HK-2 (cell line): ENCODE measurements at regions not wholly inside any gene's neighbourhood (a gene's known extent, or its start where the extent isn't known, plus 50 kb on each side); places are given as distances from the start of the nearest gene placed in this dataset.

Experiments
- DNase-seq: peaks from one replicate; pipeline ENCODE4 v3.0.0-alpha.2; 2018; ENCODE audit not compliant: unreplicated experiment

DNA sequence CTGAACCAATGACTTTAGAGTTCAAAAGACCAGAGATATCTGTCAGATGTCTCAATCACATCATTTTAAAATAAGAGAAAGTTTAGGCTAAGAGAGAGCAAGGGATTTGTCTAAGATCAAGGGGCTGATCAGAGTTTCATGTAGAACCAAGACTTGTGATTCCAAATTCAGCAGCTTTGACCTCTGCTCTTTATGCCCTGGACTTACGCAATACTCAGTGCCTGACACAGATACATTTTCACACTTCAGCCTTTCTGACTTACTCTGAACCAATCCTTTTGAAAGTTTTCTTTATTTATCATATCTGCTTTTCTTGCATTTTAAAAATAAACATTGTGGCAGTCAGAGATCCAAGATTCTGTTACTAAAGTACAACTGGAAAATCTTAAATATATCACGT, 428.0 kb downstream of the PLPP3 start:
- DNase-seq = no peak

DNA sequence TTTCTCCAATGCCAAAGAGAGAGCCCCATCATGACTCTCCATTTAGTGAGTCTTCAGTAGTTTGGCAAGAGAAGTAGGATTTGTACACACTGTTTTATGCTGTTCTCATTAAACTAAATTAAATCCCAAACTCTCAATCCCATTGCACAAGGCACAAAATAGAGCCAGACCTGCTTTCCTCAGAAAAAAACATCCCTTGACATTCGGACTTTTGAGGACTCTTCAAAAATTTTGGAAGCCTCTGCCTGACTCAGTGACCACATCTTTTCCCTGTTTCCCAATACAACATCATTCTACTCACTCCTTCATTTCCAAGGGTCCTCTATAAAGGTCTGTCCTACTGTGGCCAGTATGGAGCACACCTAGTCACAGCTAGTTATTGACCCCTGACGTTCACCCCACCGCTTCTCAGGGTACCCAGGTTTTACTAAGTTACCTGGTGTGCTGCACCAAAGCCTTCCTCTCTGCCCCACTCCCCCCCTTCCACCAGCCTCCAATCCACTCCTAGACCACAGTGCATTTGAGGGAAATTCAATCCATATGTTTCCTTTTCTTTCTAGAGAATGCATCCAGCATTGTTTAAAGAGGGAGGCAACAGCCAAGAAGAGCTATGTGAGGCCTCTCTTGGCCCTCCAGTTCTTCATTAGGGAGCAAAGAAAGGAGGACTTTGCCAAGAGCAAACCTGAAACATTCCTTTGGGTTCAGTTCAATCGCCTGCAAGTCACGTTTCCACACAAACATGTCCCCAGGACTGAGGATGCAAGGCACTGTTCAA, 428.7 kb downstream of the PLPP3 start:
- DNase-seq = no peak

DNA sequence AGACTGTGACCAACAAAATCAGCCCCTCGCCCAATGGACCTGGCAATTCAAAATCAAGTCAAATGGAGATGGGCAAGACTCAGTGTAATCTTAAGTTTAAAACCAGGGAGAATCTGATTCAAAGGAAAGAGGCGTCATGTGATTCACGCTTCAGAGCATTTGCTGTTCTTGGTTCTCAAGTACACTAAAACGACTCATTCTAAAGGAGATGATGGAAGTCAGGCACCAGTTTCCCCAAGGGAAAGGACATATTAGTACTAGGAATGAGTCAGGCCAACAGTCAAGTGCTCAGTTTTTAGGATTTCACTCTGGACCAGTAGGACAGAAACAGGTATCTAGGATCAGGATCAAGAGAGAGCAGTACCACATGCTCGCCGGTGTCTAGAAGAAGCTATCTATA, 429.6 kb downstream of the PLPP3 start:
- DNase-seq = no peak

DNA sequence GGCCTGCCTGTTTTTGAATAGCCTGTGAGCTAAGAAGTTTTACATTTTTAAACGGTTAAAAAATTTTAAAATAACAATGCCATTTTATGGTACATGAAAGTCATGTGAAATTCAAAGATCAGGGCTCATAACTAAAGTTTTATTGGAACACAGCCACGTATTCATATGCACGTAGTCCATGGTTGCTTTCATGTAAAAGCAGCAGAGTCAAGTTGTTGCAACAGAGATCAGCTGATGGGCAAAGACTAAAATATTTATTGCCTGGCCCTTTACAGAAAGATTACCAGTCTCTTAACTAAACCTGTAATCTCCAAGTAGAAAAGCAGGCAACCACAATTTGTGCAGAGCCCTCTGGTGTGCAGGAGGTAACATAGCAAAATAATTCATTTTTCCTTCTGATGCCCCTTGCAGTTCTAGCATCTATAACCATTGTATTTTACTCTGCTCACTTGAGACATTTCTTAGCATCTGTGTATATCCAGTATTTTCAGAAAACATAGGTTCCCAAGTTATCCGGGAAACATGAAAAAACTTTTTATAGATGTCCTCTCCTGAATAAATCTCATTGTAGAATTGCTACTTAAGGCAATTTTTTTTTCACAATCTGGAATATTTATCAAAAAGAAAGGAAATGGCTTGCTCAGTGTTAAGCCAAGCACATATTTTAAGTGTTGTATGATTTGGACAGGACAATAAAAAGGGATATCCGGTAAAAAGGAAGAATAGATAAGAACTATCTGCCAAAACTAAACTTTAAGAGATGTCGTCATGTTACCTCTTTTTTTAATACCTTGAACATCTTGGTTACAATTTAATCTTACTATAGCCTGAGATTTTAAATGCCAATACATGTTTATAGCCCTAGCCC, 430.8 kb downstream of the PLPP3 start:
- no peak for DNase-seq

DNA sequence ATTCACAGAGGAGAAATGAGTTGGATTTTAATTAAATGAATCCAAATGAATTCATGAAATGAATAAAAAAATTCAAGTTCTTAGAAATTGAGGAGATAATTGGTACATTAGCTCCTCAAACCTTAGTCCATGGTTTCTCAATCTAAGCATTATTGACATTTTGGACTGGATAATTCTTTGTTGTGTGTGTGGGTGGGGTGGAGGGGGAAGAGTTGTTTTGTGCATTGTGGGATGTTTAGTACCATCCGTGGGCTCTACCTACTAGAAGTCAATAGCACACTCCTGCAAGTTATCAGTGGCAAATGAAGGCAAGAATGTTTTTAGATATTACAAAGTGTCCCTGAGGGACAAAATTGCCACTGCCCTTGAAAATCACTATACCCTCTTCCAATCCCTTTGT, 431.9 kb downstream of the PLPP3 start:
- DNase-seq = no peak

DNA sequence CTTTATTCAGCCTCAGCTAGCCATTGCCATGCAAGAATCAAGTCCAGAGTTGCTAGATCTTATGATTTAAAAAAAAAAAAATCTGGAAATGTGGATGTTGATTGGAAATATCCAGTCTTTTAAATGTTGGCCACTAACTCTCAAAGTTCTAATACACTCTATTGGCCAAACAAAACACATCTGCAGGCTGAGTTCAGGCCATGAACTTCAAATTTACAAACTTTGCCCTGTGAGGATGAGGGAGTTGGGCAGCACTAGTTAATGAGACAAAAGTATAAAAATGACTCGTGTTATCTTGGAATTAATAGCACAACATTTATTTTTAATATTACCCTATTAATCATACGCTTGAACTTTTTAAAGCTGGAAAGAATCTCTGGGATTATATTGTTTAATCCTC, 432.3 kb downstream of the PLPP3 start:
- no peak for DNase-seq

DNA sequence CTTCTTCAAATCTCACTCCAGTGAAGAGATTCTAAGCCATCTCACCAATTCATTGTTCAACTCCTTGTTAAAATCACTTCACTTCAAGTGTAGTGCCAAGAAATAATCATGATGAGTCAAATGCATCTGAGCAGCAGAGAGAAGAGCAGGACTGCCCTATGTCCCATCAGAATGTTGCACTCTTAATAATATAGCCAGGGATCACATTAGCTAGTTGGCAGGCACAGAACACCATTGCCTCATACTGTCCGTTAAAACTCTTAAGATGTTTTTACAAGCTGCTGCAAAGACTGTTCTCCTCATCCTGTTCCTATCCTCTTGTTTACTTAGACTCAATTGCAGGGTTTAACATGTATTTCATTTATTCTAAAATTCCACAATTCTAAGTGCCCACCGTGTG, 432.9 kb downstream of the PLPP3 start:
- no peak for DNase-seq

DNA sequence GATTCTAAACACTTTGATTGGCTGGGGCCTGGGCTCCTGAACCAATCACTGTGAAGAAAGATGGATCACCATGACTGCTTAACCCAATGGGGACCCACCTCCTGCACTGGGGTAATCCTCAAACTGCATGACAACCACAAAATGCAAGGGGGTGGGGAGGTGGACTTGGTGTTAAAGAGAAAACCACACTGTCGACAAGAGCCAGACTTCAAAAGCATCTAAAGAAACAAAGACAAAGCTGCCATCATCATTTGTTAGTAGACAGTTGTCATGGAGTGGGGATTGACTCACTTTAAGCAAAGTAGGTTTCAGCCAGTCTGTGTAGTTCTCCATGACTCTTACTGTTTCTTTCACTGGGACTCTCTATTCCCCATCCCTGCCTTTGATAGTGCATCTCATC, 433.8 kb downstream of the PLPP3 start:
- no peak for DNase-seq

DNA sequence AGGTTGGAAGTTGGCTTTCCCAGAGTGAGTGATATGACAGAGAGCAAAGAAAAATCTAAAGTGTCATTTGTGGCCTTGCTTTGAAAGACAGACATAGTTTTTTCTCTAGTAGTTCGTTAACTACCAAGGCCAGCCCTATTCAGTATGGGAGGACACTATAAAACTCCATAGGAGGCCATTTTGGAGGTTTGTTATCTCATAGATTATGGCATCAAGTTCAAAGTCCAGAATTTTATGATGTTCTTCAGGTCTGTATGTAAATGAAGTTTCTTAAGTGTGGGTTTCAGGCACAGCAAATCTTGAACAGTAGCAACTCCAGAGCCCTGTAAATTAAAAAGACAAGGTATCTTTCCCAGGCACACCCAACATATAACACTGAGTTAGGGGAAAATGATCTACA, 437.1 kb downstream of the PLPP3 start:
- DNase-seq = no peak

DNA sequence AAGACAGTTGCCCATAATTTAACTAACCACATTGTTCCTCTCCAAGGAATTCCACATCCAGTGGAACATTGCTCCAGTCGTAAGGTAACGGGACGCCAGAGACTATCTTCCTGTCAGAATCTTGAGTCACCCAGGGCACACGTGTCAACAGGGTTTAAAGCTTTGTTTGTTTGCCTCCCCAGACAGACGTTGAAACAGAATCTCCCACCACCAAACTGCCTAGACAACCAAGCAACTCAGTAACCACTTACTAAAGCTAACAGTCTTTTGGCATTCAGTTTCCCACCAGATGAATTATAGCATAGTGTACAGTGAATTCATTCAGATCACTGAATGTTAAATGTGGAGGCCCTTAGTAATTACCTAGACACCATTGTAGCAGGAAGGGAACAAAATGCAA, 439.5 kb downstream of the PLPP3 start:
- DNase-seq = no peak

DNA sequence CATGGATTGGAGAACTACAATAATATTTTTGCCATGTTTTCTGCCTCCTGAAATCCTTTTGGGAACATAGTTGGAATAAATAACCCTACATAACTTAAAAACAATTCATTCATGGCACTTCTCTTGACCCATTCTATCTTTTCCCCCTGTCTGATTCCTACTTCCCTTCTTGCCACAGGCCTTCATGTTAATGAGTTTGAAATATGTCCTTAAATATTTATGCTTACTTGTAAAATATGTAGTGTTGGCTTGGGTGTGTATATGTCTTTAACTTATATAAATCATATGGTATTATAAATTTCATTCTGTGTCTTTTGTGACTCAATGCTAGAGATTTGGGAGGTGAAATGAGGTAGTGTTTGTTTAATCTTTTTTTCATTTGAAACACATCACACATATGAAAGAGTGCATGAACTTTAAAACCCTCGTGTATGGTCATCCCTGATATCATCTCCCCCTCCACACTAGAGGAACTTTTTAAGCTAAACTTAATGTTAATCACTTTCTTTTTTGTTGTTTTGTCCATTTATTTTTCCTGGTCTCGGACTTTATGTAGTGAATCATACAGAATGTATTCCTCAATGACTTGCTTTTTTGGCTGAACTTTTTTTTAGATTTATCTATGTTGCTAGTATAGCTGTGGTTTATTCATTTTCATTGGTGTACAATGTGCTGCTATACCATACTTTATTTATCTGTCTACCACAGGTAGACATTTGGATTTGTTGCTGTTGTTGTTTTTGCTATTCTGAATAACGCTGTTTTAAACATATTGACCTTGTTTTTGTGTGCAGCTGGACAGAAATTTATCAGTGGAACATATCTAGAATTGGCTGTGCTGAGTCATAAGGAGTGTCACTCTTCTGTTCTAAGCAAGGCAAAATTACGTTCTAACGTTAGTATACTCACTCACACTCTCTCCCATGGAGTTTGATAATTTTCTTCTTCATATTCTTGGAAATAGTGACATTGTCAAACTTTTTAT, 441.6 kb downstream of the PLPP3 start:
- no peak for DNase-seq

DNA sequence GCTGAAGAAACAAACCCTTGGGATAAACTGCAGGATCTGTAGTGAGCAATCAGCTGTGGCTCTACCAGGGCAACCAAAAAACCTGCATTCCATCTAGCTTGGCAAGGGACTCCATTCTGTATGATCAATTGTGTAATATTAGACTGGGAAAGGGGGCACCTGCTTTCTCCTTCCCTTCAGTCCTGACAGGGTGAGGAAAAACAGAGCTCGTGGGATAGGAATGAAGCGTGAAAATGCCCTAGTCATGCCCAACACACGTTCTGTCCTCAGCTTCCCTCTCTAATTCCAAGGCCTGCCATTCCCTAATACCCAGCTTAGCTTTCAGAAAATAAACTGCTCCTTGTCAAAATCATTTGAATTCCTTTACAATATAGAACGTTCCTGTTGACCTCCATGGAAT, 442.3 kb downstream of the PLPP3 start:
- DNase-seq = no peak

DNA sequence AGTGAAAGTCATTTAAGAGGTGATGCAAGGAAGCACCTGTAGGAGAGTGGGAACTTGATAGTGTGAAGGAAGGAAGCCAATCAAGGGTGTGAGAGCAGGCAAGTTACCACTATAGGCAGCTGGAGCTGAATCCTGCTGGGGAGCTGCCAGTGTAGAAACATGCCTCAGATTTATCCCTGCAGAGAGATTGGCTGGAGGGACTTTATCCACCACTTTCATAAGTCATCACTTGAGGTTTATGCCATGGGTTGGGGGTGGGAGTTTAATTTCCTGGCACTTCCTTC, 443.6 kb downstream of the PLPP3 start:
- DNase-seq = no peak

DNA sequence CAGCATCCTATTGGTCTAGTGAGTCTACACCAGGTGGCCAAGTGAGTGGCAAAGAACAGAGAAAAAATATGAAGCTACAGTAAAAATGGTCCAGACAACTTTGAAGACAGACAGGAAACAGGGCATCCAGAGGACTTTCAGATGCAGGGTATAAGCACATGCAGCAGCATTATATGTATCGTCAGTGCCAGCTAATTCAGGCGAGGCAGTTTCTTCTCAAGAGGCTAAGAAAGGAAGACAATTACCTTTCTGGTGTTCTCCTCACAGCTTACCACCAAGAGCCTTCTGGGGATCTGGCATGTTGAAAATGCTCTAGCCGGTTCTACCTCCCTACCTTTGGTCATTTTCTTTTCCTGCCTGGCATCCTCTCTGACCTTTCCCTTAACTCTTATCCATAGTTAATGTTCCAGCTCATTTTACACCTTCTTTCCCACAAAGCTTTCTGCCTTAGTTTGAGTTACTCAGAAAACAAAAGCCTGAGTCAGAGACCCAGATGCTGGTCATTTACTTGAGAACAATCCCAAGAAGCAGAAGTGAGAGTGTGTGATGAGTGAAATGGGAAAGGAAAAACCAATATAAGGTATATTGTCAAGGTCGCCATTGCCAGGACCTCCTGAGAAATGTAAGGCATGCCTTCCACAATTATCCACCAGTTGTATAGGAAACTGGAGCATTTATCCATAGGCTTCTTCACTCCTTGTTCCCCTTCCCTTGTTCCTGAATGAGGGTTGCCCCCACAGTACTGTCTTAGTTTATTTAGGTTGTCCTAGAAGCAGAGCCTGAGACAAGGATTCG, 444.1 kb downstream of the PLPP3 start:
- no peak for DNase-seq

DNA sequence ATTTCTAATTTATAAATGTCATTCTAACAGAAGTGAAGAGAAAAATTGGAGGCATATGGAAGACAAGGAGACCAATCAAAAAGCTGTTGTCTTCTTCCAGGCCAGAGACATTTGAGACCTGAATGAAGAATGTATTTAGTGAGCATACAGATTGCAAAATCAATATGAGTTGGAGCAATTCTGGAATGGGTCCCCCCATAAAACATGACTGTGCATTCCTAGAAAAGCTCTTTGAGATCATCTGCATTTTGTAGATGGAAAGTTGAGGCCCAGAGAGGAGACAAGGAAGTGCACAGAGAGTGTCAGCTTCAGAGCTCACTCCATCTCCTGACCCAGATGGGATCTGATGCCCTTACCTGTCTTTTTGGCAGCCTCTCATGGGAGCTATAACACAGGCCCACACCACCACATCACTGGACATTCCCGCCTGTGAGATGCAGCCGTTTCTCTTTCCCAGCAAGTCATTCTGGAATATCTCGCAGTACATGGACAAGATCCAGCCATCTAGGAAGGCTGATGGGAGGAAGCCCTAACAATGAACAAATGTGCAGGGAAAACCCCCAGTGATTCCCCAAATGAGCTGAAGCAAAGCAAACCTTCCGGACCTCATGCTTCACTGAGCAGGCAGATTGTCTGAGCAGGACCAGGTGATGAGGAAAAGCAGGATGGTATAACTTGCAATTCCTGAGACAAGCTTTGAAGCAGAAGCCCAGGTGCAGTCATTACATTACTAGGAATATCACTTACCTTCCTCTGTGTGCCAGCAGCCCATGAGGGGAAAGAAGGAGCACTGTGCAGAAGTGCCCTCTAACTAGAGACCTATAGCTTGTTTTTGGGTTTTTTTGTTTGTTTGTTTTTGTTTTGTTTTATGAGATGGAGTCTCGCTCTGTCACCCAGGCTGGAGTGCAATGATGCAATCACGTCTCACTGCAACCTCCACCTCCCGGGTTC, 445.6 kb downstream of the PLPP3 start:
- peak; percentile 2 for DNase-seq

DNA sequence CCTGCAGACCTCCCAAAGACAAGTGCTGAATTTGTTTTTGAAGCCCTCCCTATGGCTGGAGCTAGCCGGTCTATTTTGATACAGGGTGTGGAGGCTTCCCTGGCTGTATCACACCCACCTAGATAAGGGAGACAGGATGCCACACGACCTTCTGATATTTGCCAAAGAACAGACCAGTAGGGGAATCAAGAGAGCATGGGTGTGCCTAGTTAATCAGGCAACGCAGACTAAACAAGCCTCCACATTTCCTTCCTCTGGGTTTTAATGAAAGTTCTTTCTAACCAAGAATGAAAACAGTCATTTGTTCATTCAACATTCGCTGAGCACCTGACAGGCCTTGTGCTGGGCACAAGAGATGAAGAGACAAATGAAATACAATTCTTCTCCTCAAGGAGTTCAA, 446.8 kb downstream of the PLPP3 start:
- DNase-seq = no peak

DNA sequence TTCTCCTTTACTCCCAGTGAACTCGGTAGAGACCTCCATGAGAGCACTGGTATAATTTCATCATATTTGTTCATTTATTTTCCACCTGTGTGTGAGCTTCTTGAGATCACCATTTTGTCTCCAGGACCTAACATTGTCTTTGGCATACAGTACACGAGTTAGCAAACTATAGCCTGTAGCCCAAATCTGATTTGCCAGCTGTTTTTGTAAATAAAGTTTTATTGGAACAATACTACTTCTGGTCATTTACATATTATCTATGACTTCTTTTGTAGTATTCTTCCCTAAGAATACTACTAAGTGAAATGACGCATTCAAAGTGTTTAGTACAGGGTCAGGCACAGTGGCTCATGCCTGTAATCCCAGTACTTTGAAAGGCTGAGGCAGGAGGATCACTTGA, 449.5 kb downstream of the PLPP3 start:
- no peak for DNase-seq

DNA sequence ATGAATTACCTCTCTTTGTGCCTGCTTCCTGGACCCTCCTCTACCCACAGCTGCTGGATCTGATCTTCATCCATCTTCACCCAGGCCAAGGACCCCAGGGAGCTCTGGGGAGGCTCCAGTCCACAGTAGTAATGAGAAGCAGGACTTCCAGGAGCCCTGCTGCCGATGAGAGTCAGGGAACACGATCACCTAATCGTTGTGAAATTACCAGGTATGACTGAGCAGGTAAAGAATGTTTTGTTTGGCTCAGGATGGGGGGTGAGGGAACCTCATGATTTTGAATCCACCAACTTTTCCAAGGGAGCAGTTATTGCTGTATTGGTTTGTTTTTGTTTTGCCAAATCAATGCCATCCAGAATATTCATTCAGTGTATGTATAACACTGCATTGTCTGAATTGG, 454.0 kb downstream of the PLPP3 start:
- no peak for DNase-seq

DNA sequence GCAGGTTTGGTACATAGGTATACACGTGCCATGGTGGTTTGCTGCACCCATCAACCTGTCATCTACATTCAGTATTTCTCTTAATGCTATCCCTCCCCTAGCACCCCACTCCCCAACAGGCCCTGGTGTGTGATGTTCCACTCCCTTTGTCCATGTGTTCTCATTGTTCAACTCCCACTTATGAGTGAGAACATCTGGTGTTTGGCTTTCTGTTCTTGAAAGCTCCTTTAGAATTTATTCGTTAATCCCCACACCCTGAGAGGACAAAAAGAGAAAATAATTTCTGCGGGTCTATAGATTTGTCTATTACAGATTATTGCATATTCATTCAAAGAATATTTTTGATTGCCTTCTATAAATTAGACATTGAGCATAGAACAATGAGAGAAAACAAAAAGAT, 455.5 kb downstream of the PLPP3 start:
- DNase-seq = no peak

DNA sequence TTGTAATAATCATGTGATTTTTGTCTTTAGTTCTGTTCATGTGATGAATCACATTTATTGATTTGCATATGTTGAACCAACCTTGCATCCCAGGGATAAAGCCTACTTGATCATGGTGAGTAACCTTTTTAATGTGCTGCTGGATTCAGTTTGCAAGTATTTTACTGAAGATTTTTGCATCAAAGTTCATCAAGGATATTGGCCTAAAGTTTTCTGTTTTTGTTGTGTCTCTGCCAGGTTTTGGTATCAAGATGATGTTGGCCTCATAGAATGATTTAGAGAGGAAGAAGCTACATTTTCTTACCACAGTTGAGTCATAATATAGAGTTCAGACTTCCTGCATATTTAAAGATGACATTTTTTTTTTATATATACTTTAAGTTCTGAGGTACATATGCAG, 455.9 kb downstream of the PLPP3 start:
- DNase-seq = no peak
